Retina (tissue), 1 donor: ENCODE measurements at regions not wholly inside any gene's neighbourhood (a gene's known extent, or its start where the extent isn't known, plus 50 kb on each side); places are given as distances from the start of the nearest gene placed in this dataset.
"Not testable (repeated sequence)": the region's sequence is repeated elsewhere in the genome, so short reads cannot be mapped to it uniquely, and the experiment has no call there.

Experiments used
- DNase-seq: peaks from one replicate; pipeline ENCODE4 v3.0.0-alpha.2; 2016

GRCh38 chr3:34132069-34132692, 333.8 kb downstream of the PDCD6IP start:
- DNase-seq: no peak

- DNase-seq: no peak
Observed at GRCh38 chr3:34139566-34139965, 341.1 kb downstream of the PDCD6IP start.

DNA sequence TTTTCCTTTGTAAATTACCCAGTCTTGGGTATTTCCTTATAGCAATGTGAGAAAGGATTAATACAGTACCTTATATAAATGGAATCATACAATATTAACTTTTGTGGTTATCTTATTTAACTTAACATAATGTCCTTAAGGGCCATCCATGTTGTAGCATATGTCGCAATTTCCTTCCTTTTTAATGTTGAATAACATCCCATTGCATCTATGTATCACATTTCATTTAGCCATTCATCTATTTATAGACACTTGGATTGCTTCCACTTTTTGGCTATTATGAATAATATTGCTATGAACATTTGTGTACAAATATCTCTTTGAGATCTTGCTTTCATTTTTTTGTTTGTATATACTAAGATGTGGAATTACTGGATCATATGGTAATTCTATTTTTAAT, 342.2 kb downstream of the PDCD6IP start:
- no peak for DNase-seq

GRCh38 chr3:34141841-34142337, 343.5 kb downstream of the PDCD6IP start:
- DNase-seq: no peak

DNA sequence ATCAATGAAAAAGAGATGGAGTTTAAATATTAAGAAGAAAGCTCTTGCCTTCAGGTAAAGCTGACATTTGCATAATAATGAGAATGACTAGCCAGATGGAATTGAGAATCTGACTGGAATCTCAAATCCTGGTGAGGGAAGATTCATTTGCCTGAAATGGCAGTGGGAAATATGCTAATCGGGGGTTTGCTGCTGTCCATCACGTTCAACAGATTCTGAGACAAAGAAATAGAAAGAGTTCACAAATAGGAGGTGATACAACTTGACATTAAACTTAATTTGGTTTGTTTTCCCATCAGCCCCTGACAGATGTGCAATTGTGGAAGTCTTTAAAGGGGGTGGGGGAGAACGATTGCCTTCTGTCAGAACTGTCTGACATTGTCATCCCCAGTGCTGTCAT, 347.4 kb downstream of the PDCD6IP start:
- DNase-seq: no peak

GRCh38 chr3:34146596-34146995, 348.2 kb downstream of the PDCD6IP start:
- no peak for DNase-seq

DNA sequence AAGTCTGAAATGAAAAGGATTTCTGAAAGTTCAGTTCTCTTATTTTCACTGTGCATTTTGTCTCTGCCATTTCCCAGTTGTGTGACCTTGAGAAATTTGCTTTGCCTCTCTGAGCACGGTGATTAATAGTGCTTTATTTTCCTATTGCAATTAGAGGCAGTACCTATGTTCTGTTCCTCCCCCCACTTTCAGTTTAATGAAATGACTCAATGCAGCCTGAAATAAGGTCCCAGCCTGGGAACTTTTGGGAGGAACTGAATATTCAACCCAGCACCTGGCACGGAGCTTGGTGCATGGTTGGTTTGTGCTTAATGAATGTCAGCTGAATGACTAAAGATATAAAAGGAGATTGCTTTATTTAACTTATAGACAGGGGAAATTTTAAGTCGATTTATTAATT, 352.6 kb downstream of the PDCD6IP start:
- DNase-seq: no peak

DNA sequence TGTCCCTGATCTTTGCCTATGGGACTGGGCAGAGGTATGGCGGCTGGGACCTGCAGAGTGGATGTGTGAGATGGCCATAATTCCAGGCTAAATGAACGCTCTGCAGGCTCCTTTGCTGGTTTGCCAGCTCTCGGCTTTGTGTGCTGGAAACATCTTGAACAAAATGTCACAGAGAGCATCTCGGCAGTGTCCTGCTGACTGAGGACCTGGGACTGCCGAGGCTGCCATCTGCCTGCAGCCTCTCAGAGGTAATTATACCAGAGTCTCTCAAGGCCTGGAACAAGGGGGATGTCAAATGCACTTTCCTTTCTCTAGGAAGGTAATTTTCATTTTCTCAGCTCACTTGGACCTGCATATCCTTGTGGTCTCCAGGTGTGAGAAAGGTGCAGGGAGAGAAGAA, 354.2 kb downstream of the PDCD6IP start:
- no peak for DNase-seq

DNA sequence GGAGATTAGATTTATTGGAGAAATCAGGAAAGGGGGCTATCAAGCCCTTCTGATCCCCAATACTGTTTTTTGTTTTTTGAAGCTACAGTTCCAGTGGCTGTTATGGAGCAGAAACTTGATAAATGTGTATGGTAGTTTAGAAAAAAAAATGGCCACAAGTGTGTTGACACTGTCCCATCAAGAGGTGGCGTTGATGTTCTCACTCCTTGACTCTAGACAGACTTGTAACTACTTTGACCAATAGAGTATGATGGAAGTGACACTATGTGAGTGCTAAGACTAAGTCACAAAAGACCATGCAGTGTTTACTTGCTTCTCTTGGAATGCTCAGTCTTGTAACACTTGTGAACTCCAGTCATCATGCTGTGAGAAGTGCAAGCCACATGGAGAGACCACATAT, 356.7 kb downstream of the PDCD6IP start:
- DNase-seq: no peak

DNA sequence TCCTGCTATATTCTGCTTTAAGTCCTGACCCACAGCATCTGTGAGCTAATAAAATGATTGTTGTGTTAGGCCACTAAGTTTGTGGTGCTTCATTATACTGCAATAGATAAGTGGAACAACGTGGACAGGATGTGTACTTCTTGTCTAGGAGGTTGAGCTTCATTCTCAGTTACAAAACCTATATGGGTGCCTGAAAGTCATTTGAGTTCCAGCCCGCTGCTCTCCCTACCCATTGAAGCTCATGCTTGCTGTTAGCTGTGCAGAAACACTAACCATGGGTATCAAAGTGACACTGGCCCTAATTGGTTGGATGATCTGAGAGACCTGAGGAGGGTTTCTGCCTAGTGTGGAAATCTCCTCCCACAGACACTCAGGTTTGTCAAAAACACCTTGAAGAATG, 357.2 kb downstream of the PDCD6IP start:
- no peak for DNase-seq

DNA sequence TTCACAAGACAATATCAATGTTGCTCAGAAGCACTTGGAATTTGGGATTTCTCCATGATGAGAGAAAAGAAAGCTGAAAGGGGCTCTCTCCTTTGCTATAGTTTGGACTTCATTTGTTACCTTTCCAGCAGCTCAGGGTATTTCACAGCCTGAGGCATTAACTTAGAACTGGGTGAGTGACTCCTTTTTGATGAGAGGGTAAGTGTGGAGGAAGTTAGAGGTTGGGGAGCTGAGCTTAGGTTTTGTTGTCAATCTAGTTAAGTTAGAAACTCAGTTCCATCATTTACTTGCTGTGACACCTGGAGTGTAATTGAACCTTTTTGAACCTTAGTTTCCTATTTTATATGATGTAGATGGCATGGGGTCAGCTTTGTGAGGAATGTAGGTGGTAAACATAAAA, 359.1 kb downstream of the PDCD6IP start:
- no peak for DNase-seq

DNA sequence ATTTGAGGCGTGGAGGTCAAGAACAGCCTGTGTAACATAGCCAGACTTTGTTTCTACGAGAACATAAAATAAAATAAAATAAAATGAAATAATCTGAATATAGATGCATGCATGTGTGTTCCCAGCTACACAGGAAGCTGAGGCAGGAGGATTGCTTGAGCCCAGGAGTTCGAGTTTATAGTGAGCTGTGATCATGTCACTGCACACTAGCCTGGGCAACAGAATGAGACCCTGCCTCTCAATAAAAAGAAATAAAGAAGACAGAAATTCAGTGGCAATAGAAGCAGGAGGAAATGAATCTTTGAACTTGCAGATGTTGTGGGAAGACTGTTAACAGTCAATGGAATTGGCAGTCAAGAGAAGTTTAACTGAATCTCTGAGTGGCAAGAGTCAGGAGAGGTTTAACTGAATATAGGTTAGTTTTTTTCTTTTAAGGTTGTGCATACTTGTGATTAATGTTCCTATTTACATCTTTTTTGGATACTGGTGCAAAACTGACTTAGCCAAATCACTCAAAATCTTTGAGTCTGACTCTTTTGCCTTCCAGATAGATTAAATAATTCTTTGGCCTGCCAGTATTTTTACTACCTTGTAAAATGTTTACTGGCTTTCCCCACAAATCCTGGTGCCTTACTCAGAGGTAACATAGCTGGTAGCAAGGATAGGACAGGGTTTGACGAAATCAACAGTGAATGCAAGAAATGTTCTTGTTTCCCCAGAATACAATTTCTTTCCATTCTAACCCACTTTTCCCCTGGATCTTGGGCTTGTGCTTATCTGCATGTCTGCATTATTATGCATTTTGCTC, 361.4 kb downstream of the PDCD6IP start:
- DNase-seq: no peak

- not testable (repeated sequence) for DNase-seq
Observed at GRCh38 chr3:34169636-34170035, 371.2 kb downstream of the PDCD6IP start.

GRCh38 chr3:34174740-34175139, 376.3 kb downstream of the PDCD6IP start:
- DNase-seq: no peak

GRCh38 chr3:34175636-34176176, 377.3 kb downstream of the PDCD6IP start:
- no peak for DNase-seq

DNA sequence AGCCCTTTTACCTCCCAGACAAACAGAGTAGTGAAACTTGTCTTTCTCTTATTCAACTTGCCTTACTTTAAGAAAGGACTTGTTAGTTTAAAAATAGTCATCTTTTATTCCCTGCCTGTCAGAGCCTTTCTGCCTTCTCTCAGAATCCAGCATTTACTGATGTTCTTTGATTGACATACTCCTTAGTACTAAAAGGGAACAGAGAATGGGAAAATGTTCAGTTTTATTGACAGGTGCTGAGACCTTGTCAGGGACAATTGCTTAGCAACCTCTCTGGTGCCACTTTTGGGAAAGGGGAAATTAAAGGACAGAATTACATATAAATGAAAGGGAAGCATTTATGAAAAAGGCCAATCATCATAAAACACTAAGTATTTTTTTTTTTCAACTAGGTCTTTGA, 378.3 kb downstream of the PDCD6IP start:
- no peak for DNase-seq

GRCh38 chr3:34178415-34178814, 380.0 kb downstream of the PDCD6IP start:
- DNase-seq: no peak

DNA sequence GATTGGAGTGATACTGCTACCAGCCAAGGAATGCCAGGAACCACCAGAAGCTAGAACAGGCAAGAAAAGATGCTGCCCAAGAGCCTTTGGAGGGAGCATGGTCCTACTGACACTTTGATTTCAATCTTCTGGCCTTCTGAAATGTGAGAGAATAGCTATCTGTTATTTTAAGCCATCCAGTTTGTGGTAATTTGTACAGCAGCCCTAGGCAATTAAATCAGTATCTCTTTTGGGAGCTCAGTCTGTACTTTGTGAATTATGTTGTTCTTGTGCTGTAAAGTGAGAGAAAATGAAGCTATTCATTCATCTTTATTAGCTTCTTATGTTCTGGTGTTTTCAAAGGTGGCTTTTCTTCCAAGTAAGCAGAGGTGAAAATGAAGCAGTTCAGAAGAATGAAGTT, 381.3 kb downstream of the PDCD6IP start:
- DNase-seq: no peak

GRCh38 chr3:34180532-34180931, 382.1 kb downstream of the PDCD6IP start:
- DNase-seq: no peak

DNA sequence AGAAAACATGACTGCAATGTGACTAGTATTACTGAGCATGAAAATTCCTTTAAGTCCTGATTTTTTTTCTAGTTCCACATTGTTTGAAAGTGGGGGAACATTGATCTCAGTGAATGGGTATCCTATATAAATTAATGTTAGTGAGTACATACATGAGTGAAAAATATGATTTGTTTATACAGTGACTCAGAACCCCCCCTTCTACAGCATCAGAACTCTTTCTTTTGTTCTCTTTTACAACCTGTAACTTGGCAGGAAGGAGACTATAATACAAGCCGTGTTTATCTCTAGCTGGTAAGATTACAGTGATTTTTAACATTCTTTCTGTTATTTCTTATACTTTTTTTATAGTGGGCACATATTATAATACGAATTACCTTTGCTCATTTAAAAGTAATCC, 384.7 kb downstream of the PDCD6IP start:
- DNase-seq: no peak

DNA sequence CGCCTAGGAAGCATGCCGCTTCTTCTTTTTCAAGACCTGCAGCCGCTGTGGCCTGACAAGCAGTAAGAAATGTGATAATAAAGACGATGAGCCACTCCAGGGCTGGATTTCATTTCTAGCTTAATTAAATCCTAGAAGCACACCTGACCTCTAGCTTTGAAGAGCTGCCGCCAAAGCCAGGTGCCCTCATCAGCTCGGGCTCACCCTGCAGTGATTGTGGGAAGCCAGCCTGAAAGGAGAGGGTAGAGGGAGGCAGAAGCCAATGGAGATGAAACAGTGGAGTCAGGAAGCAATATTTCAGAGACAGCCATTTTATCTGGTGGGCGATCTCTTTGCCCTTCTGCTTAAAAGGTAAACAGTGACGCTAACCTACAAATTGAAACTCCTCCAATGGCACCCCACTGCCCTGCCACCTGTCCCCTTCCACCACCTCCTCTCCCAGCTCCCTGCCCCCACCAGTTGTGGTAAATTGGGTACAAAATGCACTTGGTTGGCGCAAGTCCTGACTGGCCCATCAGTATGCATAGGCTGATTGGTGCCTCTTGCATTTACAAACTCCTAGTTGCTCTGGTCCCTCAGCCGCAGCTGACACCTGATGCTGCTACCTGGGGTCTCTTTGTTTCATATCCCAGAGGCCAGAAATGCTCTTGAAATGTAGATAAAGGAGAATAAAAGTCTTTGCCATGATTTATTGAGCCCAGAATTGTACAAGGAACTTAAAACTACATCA, 385.3 kb downstream of the PDCD6IP start:
- no peak for DNase-seq

GRCh38 chr3:34185301-34185700, 386.9 kb downstream of the PDCD6IP start:
- no peak for DNase-seq

GRCh38 chr3:34189133-34189532, 390.7 kb downstream of the PDCD6IP start:
- no peak for DNase-seq

DNA sequence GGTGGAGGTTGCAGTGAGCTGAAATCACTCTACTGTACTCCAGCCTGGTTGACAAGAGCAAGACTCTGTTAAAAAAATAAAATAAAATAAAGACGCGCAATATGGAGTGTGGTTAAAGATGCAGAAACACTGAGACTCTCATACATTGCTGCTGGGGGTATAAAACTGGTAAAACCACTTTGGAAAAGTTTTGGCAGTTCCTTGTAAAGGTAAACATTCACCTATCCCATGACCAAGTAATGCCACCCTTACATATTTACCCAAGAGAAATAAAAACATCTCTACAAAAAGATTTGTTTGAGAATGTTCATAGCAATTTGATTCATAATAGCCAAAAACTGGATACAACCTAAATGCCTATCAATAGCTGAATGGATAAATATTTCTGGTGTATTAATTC, 398.5 kb downstream of the PDCD6IP start:
- no peak for DNase-seq
